ENCODE measurements at regions not wholly inside any gene's neighbourhood (a gene's known extent, or its start where the extent isn't known, plus 50 kb on each side); places are given as distances from the start of the nearest gene placed in this dataset.

- Histone ChIP-seq H3K4me3 (ENCODE audit: low read depth in 1 of 2, low read length in 2 of 2) (no peak overlapping the region), H3K27ac (ENCODE audit: low read depth, low read length) (no peak overlapping the region), H3K27me3 (ENCODE audit: control insufficient read depth in 1 of 2, insufficient read depth in 2 of 2, low read length in 2 of 2) (no peaks in the 10 kb centered on the region), H3K36me3 (ENCODE audit: control insufficient read depth in 1 of 2, insufficient read depth in 2 of 2, low read length in 2 of 2) (no peaks in the 10 kb centered on the region), H3K9ac (ENCODE audit: low read depth in 1 of 2, low read length in 2 of 2) (no peak overlapping the region), H3K4me1 (ENCODE audit: control insufficient read depth in 1 of 2, insufficient read depth in 2 of 2, low read length in 2 of 2) (peaks cover 9 to 15% of the 10 kb centered on the region in 2 donors), H3K9me3 (ENCODE audit: control insufficient read depth in 1 of 2, low read length in 2 of 2) (peaks cover 0 to 5% of the 10 kb centered on the region in 2 donors)
These were observed 67.4 kb upstream of the SNRK start for GRCh38 chr3:43218921-43219320.

DNA sequence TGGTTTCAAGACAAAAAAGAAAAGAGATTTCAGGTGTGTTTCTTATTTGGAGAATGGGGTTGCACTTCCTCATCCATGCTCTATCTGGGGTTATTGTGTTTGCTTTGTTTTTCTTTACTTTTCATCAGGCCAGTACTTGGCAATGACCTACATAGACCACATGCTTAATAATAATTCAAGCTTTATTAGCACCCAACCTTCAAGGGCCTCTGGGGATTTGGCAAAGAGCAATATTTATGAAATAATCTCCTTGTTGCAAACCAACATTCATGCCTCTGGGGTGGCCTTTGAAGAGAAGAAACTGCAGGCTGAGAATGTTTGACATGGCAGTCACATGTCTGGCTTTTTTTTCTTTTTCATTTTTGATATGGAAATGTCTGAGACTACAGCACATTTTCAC is 68.2 kb upstream of the SNRK start:
- Histone ChIP-seq H3K36me3 (ENCODE audit: control insufficient read depth in 1 of 2, insufficient read depth in 2 of 2, low read length in 2 of 2) (no peaks in the 10 kb centered on the region), H3K9ac (ENCODE audit: low read depth in 1 of 2, low read length in 2 of 2) (no peak overlapping the region), H3K4me1 (ENCODE audit: control insufficient read depth in 1 of 2, insufficient read depth in 2 of 2, low read length in 2 of 2) (peaks cover 12 to 21% of the 10 kb centered on the region in 2 donors), H3K27ac (ENCODE audit: low read depth, low read length) (no peak overlapping the region), H3K27me3 (ENCODE audit: control insufficient read depth in 1 of 2, insufficient read depth in 2 of 2, low read length in 2 of 2) (no peaks in the 10 kb centered on the region), H3K4me3 (ENCODE audit: low read depth in 1 of 2, low read length in 2 of 2) (no peak overlapping the region), H3K9me3 (ENCODE audit: control insufficient read depth in 1 of 2, low read length in 2 of 2) (peaks cover 0 to 5% of the 10 kb centered on the region in 2 donors)

DNA sequence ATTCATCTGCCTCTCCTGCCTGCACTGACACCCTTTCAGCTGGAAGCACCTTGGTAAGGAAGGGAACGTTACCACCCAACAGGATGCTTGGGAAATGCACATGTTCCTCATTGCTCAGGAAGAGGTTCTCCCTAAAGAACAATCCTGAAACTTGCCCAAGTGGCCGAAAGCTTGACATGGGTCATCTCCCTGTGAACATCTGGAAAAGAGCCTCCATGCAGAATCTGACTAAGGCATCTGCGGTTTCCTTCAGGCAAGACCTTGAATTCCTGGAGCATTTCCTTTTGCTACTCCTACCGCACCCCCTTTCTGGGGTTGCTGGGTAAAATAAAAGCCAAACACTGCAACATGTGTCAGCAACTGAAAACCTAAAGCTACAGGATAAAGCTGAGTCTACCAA is 68.7 kb upstream of the SNRK start:
- Histone ChIP-seq H3K9ac (ENCODE audit: low read depth in 1 of 2, low read length in 2 of 2) (no peak overlapping the region), H3K4me1 (ENCODE audit: control insufficient read depth in 1 of 2, insufficient read depth in 2 of 2, low read length in 2 of 2) (peaks cover 12 to 24% of the 10 kb centered on the region in 2 donors), H3K27ac (ENCODE audit: low read depth, low read length) (no peak overlapping the region), H3K4me3 (ENCODE audit: low read depth in 1 of 2, low read length in 2 of 2) (no peak overlapping the region), H3K36me3 (ENCODE audit: control insufficient read depth in 1 of 2, insufficient read depth in 2 of 2, low read length in 2 of 2) (no peaks in the 10 kb centered on the region), H3K27me3 (ENCODE audit: control insufficient read depth in 1 of 2, insufficient read depth in 2 of 2, low read length in 2 of 2) (no peaks in the 10 kb centered on the region), H3K9me3 (ENCODE audit: control insufficient read depth in 1 of 2, low read length in 2 of 2) (no peaks in the 10 kb centered on the region)

- Histone ChIP-seq H3K4me3 (ENCODE audit: low read depth in 1 of 2, low read length in 2 of 2) (no peak overlapping the region), H3K27ac (ENCODE audit: low read depth, low read length) (no peak overlapping the region), H3K4me1 (ENCODE audit: control insufficient read depth in 1 of 2, insufficient read depth in 2 of 2, low read length in 2 of 2) (peaks cover 12 to 24% of the 10 kb centered on the region in 2 donors), H3K27me3 (ENCODE audit: control insufficient read depth in 1 of 2, insufficient read depth in 2 of 2, low read length in 2 of 2) (no peaks in the 10 kb centered on the region), H3K36me3 (ENCODE audit: control insufficient read depth in 1 of 2, insufficient read depth in 2 of 2, low read length in 2 of 2) (no peaks in the 10 kb centered on the region), H3K9ac (ENCODE audit: low read depth in 1 of 2, low read length in 2 of 2) (no peak overlapping the region), H3K9me3 (ENCODE audit: control insufficient read depth in 1 of 2, low read length in 2 of 2) (no peaks in the 10 kb centered on the region)
These were observed 69.1 kb upstream of the SNRK start for GRCh38 chr3:43217206-43217605.

DNA sequence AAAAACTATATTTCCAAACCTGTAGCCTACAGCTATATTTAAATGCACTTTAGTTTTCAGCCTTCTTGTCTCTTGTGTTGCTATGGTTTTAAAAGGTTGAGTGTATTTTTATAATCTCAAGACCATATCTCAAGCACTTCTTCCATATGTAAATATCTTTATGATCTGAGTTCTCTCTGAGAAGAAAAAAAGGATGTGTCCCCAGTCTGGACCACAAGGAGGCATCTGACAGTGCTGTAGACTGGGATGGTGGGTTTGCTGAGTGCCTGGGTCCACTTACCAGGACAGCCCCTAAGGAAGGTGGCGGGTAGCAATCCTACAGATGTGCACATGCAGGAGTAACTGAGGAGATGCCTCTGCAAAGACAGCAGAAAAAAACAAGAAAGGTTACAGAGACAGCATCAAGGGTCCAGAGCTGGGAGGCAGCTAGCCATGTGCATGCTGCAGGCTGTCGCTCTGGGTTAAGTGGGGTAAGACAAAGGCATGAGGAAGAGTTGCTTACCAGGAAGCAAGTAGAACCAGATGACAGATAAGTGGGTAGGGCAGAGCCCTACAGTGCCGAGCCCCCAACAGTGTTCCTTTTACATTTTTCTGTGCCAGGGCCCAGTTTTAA is 70.6 kb upstream of the SNRK start:
- Histone ChIP-seq H3K27me3 (ENCODE audit: control insufficient read depth in 1 of 2, insufficient read depth in 2 of 2, low read length in 2 of 2) (no peaks in the 10 kb centered on the region), H3K9ac (ENCODE audit: low read depth in 1 of 2, low read length in 2 of 2) (no peak overlapping the region), H3K4me1 (ENCODE audit: control insufficient read depth in 1 of 2, insufficient read depth in 2 of 2, low read length in 2 of 2) (peaks cover 12 to 29% of the 10 kb centered on the region in 2 donors), H3K4me3 (ENCODE audit: low read depth in 1 of 2, low read length in 2 of 2) (no peak overlapping the region), H3K9me3 (ENCODE audit: control insufficient read depth in 1 of 2, low read length in 2 of 2) (no peaks in the 10 kb centered on the region), H3K36me3 (ENCODE audit: control insufficient read depth in 1 of 2, insufficient read depth in 2 of 2, low read length in 2 of 2) (no peaks in the 10 kb centered on the region), H3K27ac (ENCODE audit: low read depth, low read length) (no peak overlapping the region)

- H3K27me3 ChIP-seq (ENCODE audit: control insufficient read depth in 1 of 2, insufficient read depth in 2 of 2, low read length in 2 of 2), result no peaks in the 10 kb centered on the region
- H3K36me3 ChIP-seq (ENCODE audit: control insufficient read depth in 1 of 2, insufficient read depth in 2 of 2, low read length in 2 of 2), result no peaks in the 10 kb centered on the region
- H3K27ac ChIP-seq (ENCODE audit: low read depth, low read length), result no peak overlapping the region
- H3K4me3 ChIP-seq (ENCODE audit: low read depth in 1 of 2, low read length in 2 of 2), result no peak overlapping the region
- no peaks in the 10 kb centered on the region for H3K9me3 ChIP-seq (ENCODE audit: control insufficient read depth in 1 of 2, low read length in 2 of 2)
- no peak overlapping the region for H3K9ac ChIP-seq (ENCODE audit: low read depth in 1 of 2, low read length in 2 of 2)
- peaks cover 12 to 35% of the 10 kb centered on the region in 2 donors for H3K4me1 ChIP-seq (ENCODE audit: control insufficient read depth in 1 of 2, insufficient read depth in 2 of 2, low read length in 2 of 2)
These were observed 71.2 kb upstream of the SNRK start for GRCh38 chr3:43215138-43215537.

DNA sequence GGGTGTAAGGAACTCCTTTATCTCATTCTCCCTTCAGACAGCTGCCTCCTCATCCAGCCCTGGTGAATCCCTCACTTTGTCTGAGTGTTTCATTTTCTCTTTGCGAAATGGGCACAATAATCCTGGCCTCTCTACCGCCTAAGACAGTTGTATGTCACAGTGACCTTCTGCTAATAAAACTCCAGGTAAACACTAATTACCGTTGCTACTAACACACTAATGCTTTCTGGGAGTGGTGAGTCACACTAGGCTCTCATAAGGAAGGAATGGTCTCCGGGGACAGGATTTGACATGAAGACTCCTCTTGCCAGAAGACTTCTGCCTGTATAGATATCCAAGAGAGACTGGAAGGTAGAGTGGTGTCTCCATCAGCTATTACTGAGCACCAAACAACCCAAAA is 71.7 kb upstream of the SNRK start:
- H3K4me1 ChIP-seq (ENCODE audit: control insufficient read depth in 1 of 2, insufficient read depth in 2 of 2, low read length in 2 of 2), result peaks cover 12 to 35% of the 10 kb centered on the region in 2 donors

GRCh38 chr3:43213631-43214030 is 72.7 kb upstream of the SNRK start:
- no peak overlapping the region for H3K27ac ChIP-seq (ENCODE audit: low read depth, low read length)
- no peaks in the 10 kb centered on the region for H3K27me3 ChIP-seq (ENCODE audit: control insufficient read depth in 1 of 2, insufficient read depth in 2 of 2, low read length in 2 of 2)
- no peak overlapping the region for H3K9ac ChIP-seq (ENCODE audit: low read depth in 1 of 2, low read length in 2 of 2)
- no peaks in the 10 kb centered on the region for H3K9me3 ChIP-seq (ENCODE audit: control insufficient read depth in 1 of 2, low read length in 2 of 2)
- H3K36me3 ChIP-seq (ENCODE audit: control insufficient read depth in 1 of 2, insufficient read depth in 2 of 2, low read length in 2 of 2), result no peaks in the 10 kb centered on the region
- no peak overlapping the region for H3K4me3 ChIP-seq (ENCODE audit: low read depth in 1 of 2, low read length in 2 of 2)
- H3K4me1 ChIP-seq (ENCODE audit: control insufficient read depth in 1 of 2, insufficient read depth in 2 of 2, low read length in 2 of 2), result peaks cover 12 to 35% of the 10 kb centered on the region in 2 donors

More for the DNA sequence above, 71.7 kb upstream of the SNRK start:
- Histone ChIP-seq H3K27ac (ENCODE audit: low read depth, low read length) (no peak overlapping the region), H3K9me3 (ENCODE audit: control insufficient read depth in 1 of 2, low read length in 2 of 2) (no peaks in the 10 kb centered on the region), H3K36me3 (ENCODE audit: control insufficient read depth in 1 of 2, insufficient read depth in 2 of 2, low read length in 2 of 2) (no peaks in the 10 kb centered on the region), H3K9ac (ENCODE audit: low read depth in 1 of 2, low read length in 2 of 2) (no peak overlapping the region), H3K4me3 (ENCODE audit: low read depth in 1 of 2, low read length in 2 of 2) (no peak overlapping the region), H3K27me3 (ENCODE audit: control insufficient read depth in 1 of 2, insufficient read depth in 2 of 2, low read length in 2 of 2) (no peaks in the 10 kb centered on the region)

DNA sequence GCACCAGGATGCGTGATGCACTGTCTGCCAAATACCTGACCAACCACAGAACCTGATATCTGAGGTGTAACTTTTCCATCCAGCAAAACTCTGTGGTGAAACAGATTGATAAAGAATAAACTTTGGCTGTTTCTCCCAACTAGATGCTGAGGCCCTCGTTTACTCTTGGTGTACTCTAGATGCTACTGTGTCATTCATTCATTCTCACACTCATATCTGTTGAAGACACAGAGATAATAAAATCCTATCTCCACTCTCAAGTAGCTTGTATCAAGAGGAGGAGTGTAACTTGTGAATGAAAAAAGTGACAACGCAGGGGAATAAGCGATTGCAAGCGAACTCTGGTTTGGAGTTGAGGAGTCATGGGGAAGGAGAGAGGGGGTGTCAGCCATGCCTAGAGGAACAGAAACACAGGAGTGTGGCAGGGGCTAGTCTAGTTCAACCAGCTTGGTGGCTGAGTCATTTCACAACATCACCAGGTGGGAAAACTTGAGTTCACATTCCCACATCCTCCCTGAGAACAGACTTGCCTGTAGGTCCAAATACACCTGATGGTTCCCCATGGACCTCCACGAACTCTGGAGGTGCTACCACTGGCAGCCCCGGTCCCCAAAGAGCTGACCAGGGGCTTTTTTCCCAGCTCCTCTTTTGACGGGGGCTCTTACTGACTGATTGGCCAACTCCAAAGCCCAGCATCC is 73.3 kb upstream of the SNRK start:
- Histone ChIP-seq H3K27me3 (ENCODE audit: control insufficient read depth in 1 of 2, insufficient read depth in 2 of 2, low read length in 2 of 2) (no peaks in the 10 kb centered on the region), H3K27ac (ENCODE audit: low read depth, low read length) (no peak overlapping the region), H3K4me1 (ENCODE audit: control insufficient read depth in 1 of 2, insufficient read depth in 2 of 2, low read length in 2 of 2) (peaks cover 12 to 35% of the 10 kb centered on the region in 2 donors), H3K9ac (ENCODE audit: low read depth in 1 of 2, low read length in 2 of 2) (no peak overlapping the region), H3K36me3 (ENCODE audit: control insufficient read depth in 1 of 2, insufficient read depth in 2 of 2, low read length in 2 of 2) (no peaks in the 10 kb centered on the region), H3K9me3 (ENCODE audit: control insufficient read depth in 1 of 2, low read length in 2 of 2) (no peaks in the 10 kb centered on the region), H3K4me3 (ENCODE audit: low read depth in 1 of 2, low read length in 2 of 2) (no peak overlapping the region)

DNA sequence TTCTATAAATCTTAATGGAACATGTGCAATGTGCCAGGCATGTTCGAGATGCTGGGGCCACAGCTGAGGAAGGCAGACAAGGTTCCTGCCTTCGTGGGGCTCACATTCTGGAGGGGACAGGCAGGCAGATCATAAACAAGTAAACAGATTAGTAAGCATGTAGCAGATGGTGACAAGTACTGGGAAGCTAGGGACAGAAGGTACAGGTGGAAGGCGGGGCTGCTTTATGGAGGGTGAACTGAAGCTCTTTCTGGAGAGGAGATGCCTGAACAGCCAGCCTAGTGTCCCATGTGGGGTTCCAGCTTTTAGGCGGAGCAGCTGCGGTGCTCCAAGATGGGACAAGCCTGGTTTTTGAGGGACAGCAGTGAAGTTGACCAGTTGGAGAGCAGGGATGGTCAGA is 74.7 kb upstream of the SNRK start:
- Histone ChIP-seq H3K9ac (ENCODE audit: low read depth in 1 of 2, low read length in 2 of 2) (no peak overlapping the region), H3K27ac (ENCODE audit: low read depth, low read length) (no peak overlapping the region), H3K36me3 (ENCODE audit: control insufficient read depth in 1 of 2, insufficient read depth in 2 of 2, low read length in 2 of 2) (no peaks in the 10 kb centered on the region), H3K4me3 (ENCODE audit: low read depth in 1 of 2, low read length in 2 of 2) (no peak overlapping the region), H3K27me3 (ENCODE audit: control insufficient read depth in 1 of 2, insufficient read depth in 2 of 2, low read length in 2 of 2) (no peaks in the 10 kb centered on the region), H3K4me1 (ENCODE audit: control insufficient read depth in 1 of 2, insufficient read depth in 2 of 2, low read length in 2 of 2) (peaks cover 12 to 39% of the 10 kb centered on the region in 2 donors), H3K9me3 (ENCODE audit: control insufficient read depth in 1 of 2, low read length in 2 of 2) (no peaks in the 10 kb centered on the region)
